ELR (cell line): ENCODE measurements at regions not wholly inside any gene's neighbourhood (a gene's known extent, or its start where the extent isn't known, plus 50 kb on each side); places are given as distances from the start of the nearest gene placed in this dataset.
"Not testable (repeated sequence)": the region's sequence is repeated elsewhere in the genome, so short reads cannot be mapped to it uniquely, and the experiment has no call there.

Experiments used
- DNase-seq: peaks from one replicate; pipeline ENCODE4 v3.0.0-alpha.2; 2015; ENCODE audit warnings: low read depth

- no peak for DNase-seq
These were observed 51.9 kb upstream of the PTPRJ start for GRCh38 chr11:47928426-47928825.

GRCh38 chr11:47924184-47924691, 56.1 kb upstream of the PTPRJ start:
- DNase-seq = peak; percentile 93

GRCh38 chr11:47923667-47924066, 56.7 kb upstream of the PTPRJ start:
- DNase-seq = peak; percentile 50

GRCh38 chr11:47921080-47921555, 59.2 kb upstream of the PTPRJ start:
- DNase-seq = not testable (repeated sequence)

- peak; percentile 76 for DNase-seq
These were observed 61.4 kb upstream of the PTPRJ start for GRCh38 chr11:47918882-47919495.

- no peak for DNase-seq
These were observed 62.0 kb upstream of the PTPRJ start for GRCh38 chr11:47918370-47918690.

GRCh38 chr11:47917599-47918369, 62.6 kb upstream of the PTPRJ start:
- DNase-seq = peak; percentile 65

GRCh38 chr11:47916361-47916841, 64.0 kb upstream of the PTPRJ start:
- DNase-seq = no peak

GRCh38 chr11:47915783-47916182, 64.6 kb upstream of the PTPRJ start:
- no peak for DNase-seq

GRCh38 chr11:47915374-47915773, 65.0 kb upstream of the PTPRJ start:
- no peak for DNase-seq

- no peak for DNase-seq
These were observed 65.6 kb upstream of the PTPRJ start for GRCh38 chr11:47914743-47915142.

GRCh38 chr11:47913529-47914244, 65.5 kb upstream of the NUP160 start:
- no peak for DNase-seq

- DNase-seq = no peak
These were observed 64.8 kb upstream of the NUP160 start for GRCh38 chr11:47912843-47913437.

GRCh38 chr11:47911149-47911548, 63.0 kb upstream of the NUP160 start:
- DNase-seq = no peak

- no peak for DNase-seq
These were observed 60.0 kb upstream of the NUP160 start for GRCh38 chr11:47908198-47908597.

- DNase-seq = peak; percentile 36
These were observed 59.3 kb upstream of the NUP160 start for GRCh38 chr11:47907499-47907898.

- no peak for DNase-seq
These were observed 57.9 kb upstream of the NUP160 start for GRCh38 chr11:47906066-47906465.

- peak; percentile 97 for DNase-seq
These were observed 57.4 kb upstream of the NUP160 start for GRCh38 chr11:47905358-47906059.

- DNase-seq = no peak
These were observed 56.7 kb upstream of the NUP160 start for GRCh38 chr11:47904808-47905207.

- DNase-seq = peak; percentile 36
These were observed 55.9 kb upstream of the NUP160 start for GRCh38 chr11:47904048-47904447.

GRCh38 chr11:47899801-47900200, 51.7 kb upstream of the NUP160 start:
- DNase-seq = no peak
